ENCODE measurements at regions not wholly inside any gene's neighbourhood (a gene's known extent, or its start where the extent isn't known, plus 50 kb on each side); places are given as distances from the start of the nearest gene placed in this dataset.
A peak's percentile ranks its signal among the peaks of the same experiment; 100 is the strongest.
"Not testable (repeated sequence)": the region's sequence is repeated elsewhere in the genome, so short reads cannot be mapped to it uniquely, and the experiment has no call there.

- DNase-seq: no peak
These were observed 131.8 kb downstream of the ATP6V1G3 start for GRCh38 chr1:198408716-198409115.

GRCh38 chr1:198404632-198405031 is 135.8 kb downstream of the ATP6V1G3 start:
- DNase-seq: not testable (repeated sequence)

- DNase-seq: no peak
These were observed 140.4 kb downstream of the ATP6V1G3 start for GRCh38 chr1:198400063-198400462.

DNA sequence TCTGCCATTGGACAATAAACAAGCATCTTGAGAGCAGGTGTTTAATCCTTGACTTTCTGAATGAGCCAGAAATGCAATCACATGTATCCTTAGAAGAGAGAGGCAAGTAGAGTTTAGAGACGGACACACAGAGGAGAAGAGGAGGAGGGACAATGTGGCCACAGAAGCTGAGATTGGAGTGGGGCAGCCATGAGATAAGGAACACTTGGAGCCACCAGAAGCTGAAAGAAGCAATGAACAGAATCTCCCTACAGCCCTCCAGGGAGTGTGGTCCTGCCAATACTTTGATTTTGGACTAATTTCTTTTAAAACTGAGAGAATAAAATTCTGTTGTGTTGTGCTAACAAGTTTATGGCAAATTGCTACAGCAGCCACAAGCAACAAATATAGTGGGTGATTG is 141.0 kb downstream of the ATP6V1G3 start:
- no peak for DNase-seq

GRCh38 chr1:198397208-198397808 is 143.2 kb downstream of the ATP6V1G3 start:
- DNase-seq: no peak

DNA sequence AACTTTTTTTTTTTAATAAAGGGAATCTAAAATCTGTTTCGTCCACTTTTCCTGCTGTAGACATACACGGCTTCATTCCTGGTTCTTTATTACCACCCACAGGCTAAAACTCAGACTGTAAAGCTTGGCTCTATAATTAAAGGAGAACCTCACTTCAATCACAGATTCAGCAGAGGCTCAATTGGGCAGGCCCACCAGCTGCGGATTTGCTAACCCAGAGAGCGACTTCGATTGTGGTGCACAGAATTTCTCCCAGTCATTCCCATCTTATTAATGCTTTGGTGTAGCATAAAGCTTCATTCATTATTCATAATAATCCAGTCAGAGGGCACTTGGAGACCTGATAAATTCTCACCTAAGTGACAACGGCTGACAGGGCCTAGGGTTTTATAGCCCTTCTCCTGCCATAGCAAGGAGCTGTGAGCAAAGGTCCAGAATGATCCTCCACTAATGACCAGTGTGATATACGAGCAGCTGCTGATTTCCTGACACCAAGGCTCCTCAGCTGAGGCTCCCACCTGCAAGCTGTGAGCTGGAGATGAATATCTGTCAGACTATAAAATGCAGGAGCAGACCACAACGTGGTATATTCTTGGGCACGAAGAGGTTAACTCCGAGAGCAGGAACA is 149.0 kb downstream of the ATP6V1G3 start:
- peak in 1 of 2 experiments; percentile 53 for DNase-seq

DNA sequence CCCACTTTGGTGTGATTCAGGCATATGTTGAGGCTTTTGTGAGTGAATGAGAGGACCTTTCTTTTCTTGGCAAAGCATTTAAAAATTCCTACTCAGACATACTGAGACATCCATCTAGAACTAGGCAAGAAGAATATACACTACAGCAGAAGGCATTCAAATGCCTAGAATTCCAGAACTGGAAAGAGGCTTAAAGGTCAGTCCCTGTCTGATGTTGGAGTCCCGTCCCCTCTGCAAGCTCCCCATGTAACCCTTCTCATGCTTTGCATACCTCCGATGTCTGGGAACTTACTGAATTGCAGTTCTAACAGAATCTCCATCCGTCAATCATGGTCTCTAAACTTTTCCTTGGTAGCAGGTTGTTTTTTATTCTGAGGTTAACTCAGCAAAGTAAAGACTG is 152.9 kb downstream of the ATP6V1G3 start:
- no peak for DNase-seq

DNA sequence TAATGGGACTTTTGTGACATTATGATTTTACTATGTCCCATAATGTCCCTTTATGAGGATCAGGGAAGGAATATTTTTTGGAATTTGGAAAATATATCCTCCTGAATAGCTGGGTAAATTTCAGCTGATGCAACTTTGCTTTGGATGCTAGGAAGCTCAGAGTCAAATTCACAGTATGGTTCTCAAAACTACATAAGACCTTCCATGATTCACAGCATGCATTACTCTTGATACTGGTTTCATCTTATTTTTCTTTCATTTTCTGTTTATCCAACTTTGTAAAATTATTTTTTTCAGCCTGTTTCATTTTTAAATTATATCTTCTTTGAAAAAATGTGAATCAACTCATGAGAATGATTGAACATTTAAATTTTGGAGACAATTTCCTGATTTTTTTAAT is 160.2 kb downstream of the ATP6V1G3 start:
- no peak for DNase-seq

GRCh38 chr1:198377702-198378101 is 162.8 kb downstream of the ATP6V1G3 start:
- DNase-seq: no peak

- no peak for DNase-seq
These were observed 166.2 kb downstream of the ATP6V1G3 start for GRCh38 chr1:198374288-198374687.

DNA sequence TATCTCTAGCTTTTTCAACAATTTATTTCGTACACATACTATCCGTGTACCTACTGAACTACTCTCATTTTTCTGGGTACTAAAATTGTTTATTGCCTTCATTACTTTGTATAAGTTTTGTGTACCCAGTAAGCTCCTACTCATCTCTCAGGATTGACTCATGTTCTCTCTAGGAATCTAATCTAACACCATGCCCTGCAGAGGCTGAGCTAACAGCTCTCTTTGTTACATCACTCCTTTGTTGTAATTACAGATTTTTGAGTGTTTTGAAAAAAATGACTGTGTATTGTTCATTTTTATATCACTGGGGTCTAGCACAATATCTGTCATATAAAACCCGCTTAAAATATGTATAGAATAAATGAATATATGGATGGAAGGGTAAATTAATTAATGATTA is 167.1 kb downstream of the ATP6V1G3 start:
- no peak for DNase-seq

Measured in NCI-H524 (cell line).